ENCODE measurements at regions not wholly inside any gene's neighbourhood (a gene's known extent, or its start where the extent isn't known, plus 50 kb on each side); places are given as distances from the start of the nearest gene placed in this dataset.

- TF ChIP-seq CTCF (IDR thresholded peaks at IDR 0.05; ENCODE audit: insufficient read depth, missing control alignments) = no peak
- FAIRE-seq (no peak), DNase-seq (ENCODE audit: insufficient read length, low spot score) (no peak)
These were observed 126.7 kb upstream of the PRSS58 start for GRCh38 chr7:142384493-142384922.

- DNase-seq (ENCODE audit: insufficient read length, low spot score) (no peak), FAIRE-seq (no peak)
- no peak for TF ChIP-seq CTCF (IDR thresholded peaks at IDR 0.05; ENCODE audit: insufficient read depth, missing control alignments)
These were observed 126.1 kb upstream of the PRSS58 start for GRCh38 chr7:142383841-142384492.

GRCh38 chr7:142381727-142382390 is 124.0 kb upstream of the PRSS58 start:
- DNase-seq (ENCODE audit: insufficient read length, low spot score) = no peak
- no peak for TF ChIP-seq CTCF (IDR thresholded peaks at IDR 0.05; ENCODE audit: insufficient read depth, missing control alignments)
- no peak for FAIRE-seq

- FAIRE-seq (no peak), DNase-seq (ENCODE audit: insufficient read length, low spot score) (peak; percentile 49)
- TF ChIP-seq CTCF (IDR thresholded peaks at IDR 0.05; ENCODE audit: insufficient read depth, missing control alignments) = no peak
These were observed 122.2 kb upstream of the PRSS58 start for GRCh38 chr7:142380069-142380468.

- no peak for TF ChIP-seq CTCF (IDR thresholded peaks at IDR 0.05; ENCODE audit: insufficient read depth, missing control alignments)
- FAIRE-seq (no peak), DNase-seq (ENCODE audit: insufficient read length, low spot score) (no peak)
These were observed 121.5 kb upstream of the PRSS58 start for GRCh38 chr7:142379201-142379885.

GRCh38 chr7:142377567-142377966 is 119.7 kb upstream of the PRSS58 start:
- no peak for DNase-seq (ENCODE audit: insufficient read length, low spot score)
- no peak for FAIRE-seq
- TF ChIP-seq CTCF (IDR thresholded peaks at IDR 0.05; ENCODE audit: insufficient read depth, missing control alignments) = no peak
